Activated T-cell treated with anti-CD3 and anti-CD28 coated beads, Interleukin-2, amount 50 U/mL, for 4 hours (primary cell): ENCODE measurements at regions not wholly inside any gene's neighbourhood (a gene's known extent, or its start where the extent isn't known, plus 50 kb on each side); places are given as distances from the start of the nearest gene placed in this dataset.

ENCODE experiments used
- ATAC-seq, 2 donors: fragments of 200-7000 bp; cut with Tn5 transposase; one replicate each; pipeline ENCODE4 v1.10.0; 2021
- DNase-seq: peaks from one replicate; pipeline ENCODE4 v3.0.0-alpha.2; 2020
- H3K27me3 Mint-ChIP-seq: one replicate; pipeline ENCODE4 v1.8.0; 2021; ENCODE audit warnings: low read depth, mixed read lengths
- H3K36me3 Mint-ChIP-seq: one replicate; pipeline ENCODE4 v1.8.0; 2022; ENCODE audit warnings: mixed read lengths; ENCODE audit not compliant: insufficient read depth
- H3K4me1 Mint-ChIP-seq: one replicate; pipeline ENCODE4 v1.8.0; 2021; ENCODE audit warnings: low read depth, mixed read lengths
- H3K4me3 Mint-ChIP-seq: one replicate; pipeline ENCODE4 v1.8.0; 2021; ENCODE audit warnings: mild to moderate bottlenecking, moderate library complexity, mixed read lengths
- H3K9me3 Mint-ChIP-seq: one replicate; pipeline ENCODE4 v1.8.0; 2021; ENCODE audit warnings: mixed read lengths

GRCh38 chr22:22143448-22143847 lies 101.1 kb upstream of the VPREB1 start:
- Mint-ChIP-seq H3K9me3 (no peaks in the 10 kb centered on the region), H3K36me3 (no peaks in the 10 kb centered on the region), H3K4me1 (no peaks in the 10 kb centered on the region), H3K4me3 (no peak overlapping the region), H3K27me3 (peaks cover 39% of the 10 kb centered on the region)
- DNase-seq (no peak), ATAC-seq (no peak)

GRCh38 chr22:22142661-22143060 lies 101.9 kb upstream of the VPREB1 start:
- no peak overlapping the region for H3K4me3 Mint-ChIP-seq
- ATAC-seq (no peak), DNase-seq (no peak)
- no peaks in the 10 kb centered on the region for H3K9me3 Mint-ChIP-seq
- H3K36me3 Mint-ChIP-seq: no peaks in the 10 kb centered on the region
- peaks cover 35% of the 10 kb centered on the region for H3K27me3 Mint-ChIP-seq
- no peaks in the 10 kb centered on the region for H3K4me1 Mint-ChIP-seq

GRCh38 chr22:22141771-22142591 lies 102.6 kb upstream of the VPREB1 start:
- Mint-ChIP-seq H3K36me3 (no peaks in the 10 kb centered on the region), H3K9me3 (no peaks in the 10 kb centered on the region), H3K4me1 (no peaks in the 10 kb centered on the region), H3K4me3 (no peak overlapping the region), H3K27me3 (peaks cover 31% of the 10 kb centered on the region)
- DNase-seq (no peak), ATAC-seq (no peak)

GRCh38 chr22:22141031-22141430 lies 103.6 kb upstream of the VPREB1 start:
- no peak for ATAC-seq
- Mint-ChIP-seq H3K4me3 (no peak overlapping the region), H3K9me3 (no peaks in the 10 kb centered on the region), H3K36me3 (no peaks in the 10 kb centered on the region), H3K27me3 (peaks cover 29% of the 10 kb centered on the region), H3K4me1 (no peaks in the 10 kb centered on the region)
- no peak for DNase-seq

GRCh38 chr22:22139364-22139763 lies 105.2 kb upstream of the VPREB1 start:
- DNase-seq: no peak
- Mint-ChIP-seq H3K9me3 (no peaks in the 10 kb centered on the region), H3K4me1 (no peaks in the 10 kb centered on the region), H3K4me3 (no peak overlapping the region), H3K27me3 (peaks cover 29% of the 10 kb centered on the region), H3K36me3 (no peaks in the 10 kb centered on the region)
- ATAC-seq: no peak

GRCh38 chr22:22138915-22139314 lies 105.7 kb upstream of the VPREB1 start:
- Mint-ChIP-seq H3K4me1 (no peaks in the 10 kb centered on the region), H3K4me3 (no peak overlapping the region), H3K36me3 (no peaks in the 10 kb centered on the region), H3K9me3 (no peaks in the 10 kb centered on the region), H3K27me3 (peaks cover 29% of the 10 kb centered on the region)
- DNase-seq: no peak
- ATAC-seq: no peak

- no peak overlapping the region for H3K4me3 Mint-ChIP-seq
- ATAC-seq: no peak
- no peak for DNase-seq
- H3K4me1 Mint-ChIP-seq: no peaks in the 10 kb centered on the region
- peaks cover 26% of the 10 kb centered on the region for H3K27me3 Mint-ChIP-seq
- no peaks in the 10 kb centered on the region for H3K9me3 Mint-ChIP-seq
- no peaks in the 10 kb centered on the region for H3K36me3 Mint-ChIP-seq
Measured at GRCh38 chr22:22137891-22138290, 106.7 kb upstream of the VPREB1 start.

- no peaks in the 10 kb centered on the region for H3K9me3 Mint-ChIP-seq
- DNase-seq: no peak
- H3K4me1 Mint-ChIP-seq: no peaks in the 10 kb centered on the region
- no peak for ATAC-seq
- H3K27me3 Mint-ChIP-seq: peaks cover 6% of the 10 kb centered on the region
- no peaks in the 10 kb centered on the region for H3K36me3 Mint-ChIP-seq
- no peak overlapping the region for H3K4me3 Mint-ChIP-seq
Measured at GRCh38 chr22:22133910-22134309, 110.7 kb upstream of the VPREB1 start.

- H3K27me3 Mint-ChIP-seq: peaks cover 6% of the 10 kb centered on the region
- H3K9me3 Mint-ChIP-seq: no peaks in the 10 kb centered on the region
- no peaks in the 10 kb centered on the region for H3K36me3 Mint-ChIP-seq
- no peak for DNase-seq
- no peaks in the 10 kb centered on the region for H3K4me1 Mint-ChIP-seq
- no peak for ATAC-seq
- no peak overlapping the region for H3K4me3 Mint-ChIP-seq
Measured at GRCh38 chr22:22130953-22131608, 113.5 kb upstream of the VPREB1 start.

- Mint-ChIP-seq H3K36me3 (no peaks in the 10 kb centered on the region), H3K4me3 (no peak overlapping the region), H3K27me3 (peaks cover 6% of the 10 kb centered on the region), H3K9me3 (no peaks in the 10 kb centered on the region), H3K4me1 (no peaks in the 10 kb centered on the region)
- ATAC-seq (no peak), DNase-seq (no peak)
Measured at GRCh38 chr22:22129387-22129786, 115.2 kb upstream of the VPREB1 start.

GRCh38 chr22:22128440-22128839 lies 116.1 kb upstream of the VPREB1 start:
- Mint-ChIP-seq H3K4me1 (no peaks in the 10 kb centered on the region), H3K27me3 (peaks cover 9% of the 10 kb centered on the region), H3K36me3 (no peaks in the 10 kb centered on the region), H3K4me3 (no peak overlapping the region), H3K9me3 (no peaks in the 10 kb centered on the region)
- DNase-seq: no peak
- no peak for ATAC-seq

GRCh38 chr22:22127100-22127499 lies 117.5 kb upstream of the VPREB1 start:
- DNase-seq (no peak), ATAC-seq (no peak)
- Mint-ChIP-seq H3K36me3 (no peaks in the 10 kb centered on the region), H3K4me1 (no peaks in the 10 kb centered on the region), H3K9me3 (no peaks in the 10 kb centered on the region), H3K4me3 (no peak overlapping the region), H3K27me3 (peaks cover 9% of the 10 kb centered on the region)

GRCh38 chr22:22125579-22126468 lies 118.8 kb upstream of the VPREB1 start:
- Mint-ChIP-seq H3K36me3 (no peaks in the 10 kb centered on the region), H3K4me3 (no peak overlapping the region), H3K27me3 (peaks cover 7% of the 10 kb centered on the region), H3K4me1 (no peaks in the 10 kb centered on the region), H3K9me3 (no peaks in the 10 kb centered on the region)
- DNase-seq (no peak), ATAC-seq (no peak)

GRCh38 chr22:22125028-22125578 lies 119.5 kb upstream of the VPREB1 start:
- Mint-ChIP-seq H3K36me3 (no peaks in the 10 kb centered on the region), H3K27me3 (peaks cover 7% of the 10 kb centered on the region), H3K4me1 (no peaks in the 10 kb centered on the region), H3K9me3 (no peaks in the 10 kb centered on the region), H3K4me3 (no peak overlapping the region)
- DNase-seq: no peak
- ATAC-seq: no peak
